Mesothelial cell of epicardium (in vitro differentiated cells): ENCODE measurements at regions not wholly inside any gene's neighbourhood (a gene's known extent, or its start where the extent isn't known, plus 50 kb on each side); places are given as distances from the start of the nearest gene placed in this dataset.

Experiments used
- DNase-seq, 2 experiments: peaks; one replicate each; pipeline ENCODE4 v3.0.0; 2021; ENCODE audit warnings: low spot score in 2 of 2; ENCODE audit not compliant: unreplicated experiment in 2 of 2
- H3K27ac Mint-ChIP-seq: 2 replicates; pipeline ENCODE4 v1.8.0; 2021; ENCODE audit warnings: mixed read lengths
- H3K27me3 Mint-ChIP-seq: 2 replicates; pipeline ENCODE4 v1.8.0; 2021; ENCODE audit warnings: low read depth, mixed read lengths
- H3K36me3 Mint-ChIP-seq: 2 replicates; pipeline ENCODE4 v1.8.0; 2021; ENCODE audit warnings: mixed read lengths
- H3K4me1 Mint-ChIP-seq: 2 replicates; pipeline ENCODE4 v1.8.0; 2021; ENCODE audit warnings: mixed read lengths
- H3K4me3 Mint-ChIP-seq: 2 replicates; pipeline ENCODE4 v1.8.0; 2021; ENCODE audit warnings: mild to moderate bottlenecking, moderate library complexity, mixed read lengths
- H3K9me3 Mint-ChIP-seq: 2 replicates; pipeline ENCODE4 v1.8.0; 2021; ENCODE audit warnings: mixed read lengths
- TF ChIP-seq, protein P1 (sequence below): fragments of 200-600 bp; sonication (generic); IDR thresholded peaks from one replicate; pipeline ENCODE4 v1.5.0; 2021; ENCODE audit warnings: antibody characterized with exemption; ENCODE audit not compliant: unreplicated experiment

DNA sequence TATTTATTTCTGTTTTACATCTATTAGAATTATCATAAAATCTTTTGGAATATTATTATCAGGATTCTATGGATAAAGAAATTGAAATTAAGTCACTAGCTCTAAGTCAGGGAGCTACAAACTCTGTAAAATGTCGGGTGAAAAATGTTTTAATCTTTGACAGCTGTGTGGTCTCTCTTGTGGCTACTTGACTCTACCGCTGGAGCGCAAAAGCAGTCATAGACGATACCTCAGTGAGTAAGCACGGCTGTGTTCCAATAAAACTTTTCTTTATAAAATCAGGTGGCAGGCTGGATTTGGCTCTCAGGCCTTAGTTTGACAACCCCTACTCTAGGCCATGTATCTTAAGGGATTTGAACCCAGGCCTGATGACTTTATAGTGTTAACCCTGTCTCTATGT lies 88.5 kb upstream of the PFN2 start:
- Mint-ChIP-seq H3K27me3 (peaks cover 7% of the 10 kb centered on the region), H3K9me3 (no peaks in the 10 kb centered on the region), H3K27ac (no peak overlapping the region), H3K36me3 (no peaks in the 10 kb centered on the region), H3K4me3 (no peak overlapping the region), H3K4me1 (peaks cover 15% of the 10 kb centered on the region)
- DNase-seq, result no peak
- TF ChIP-seq, protein P1, sequence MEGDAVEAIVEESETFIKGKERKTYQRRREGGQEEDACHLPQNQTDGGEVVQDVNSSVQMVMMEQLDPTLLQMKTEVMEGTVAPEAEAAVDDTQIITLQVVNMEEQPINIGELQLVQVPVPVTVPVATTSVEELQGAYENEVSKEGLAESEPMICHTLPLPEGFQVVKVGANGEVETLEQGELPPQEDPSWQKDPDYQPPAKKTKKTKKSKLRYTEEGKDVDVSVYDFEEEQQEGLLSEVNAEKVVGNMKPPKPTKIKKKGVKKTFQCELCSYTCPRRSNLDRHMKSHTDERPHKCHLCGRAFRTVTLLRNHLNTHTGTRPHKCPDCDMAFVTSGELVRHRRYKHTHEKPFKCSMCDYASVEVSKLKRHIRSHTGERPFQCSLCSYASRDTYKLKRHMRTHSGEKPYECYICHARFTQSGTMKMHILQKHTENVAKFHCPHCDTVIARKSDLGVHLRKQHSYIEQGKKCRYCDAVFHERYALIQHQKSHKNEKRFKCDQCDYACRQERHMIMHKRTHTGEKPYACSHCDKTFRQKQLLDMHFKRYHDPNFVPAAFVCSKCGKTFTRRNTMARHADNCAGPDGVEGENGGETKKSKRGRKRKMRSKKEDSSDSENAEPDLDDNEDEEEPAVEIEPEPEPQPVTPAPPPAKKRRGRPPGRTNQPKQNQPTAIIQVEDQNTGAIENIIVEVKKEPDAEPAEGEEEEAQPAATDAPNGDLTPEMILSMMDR, result no peak

DNA sequence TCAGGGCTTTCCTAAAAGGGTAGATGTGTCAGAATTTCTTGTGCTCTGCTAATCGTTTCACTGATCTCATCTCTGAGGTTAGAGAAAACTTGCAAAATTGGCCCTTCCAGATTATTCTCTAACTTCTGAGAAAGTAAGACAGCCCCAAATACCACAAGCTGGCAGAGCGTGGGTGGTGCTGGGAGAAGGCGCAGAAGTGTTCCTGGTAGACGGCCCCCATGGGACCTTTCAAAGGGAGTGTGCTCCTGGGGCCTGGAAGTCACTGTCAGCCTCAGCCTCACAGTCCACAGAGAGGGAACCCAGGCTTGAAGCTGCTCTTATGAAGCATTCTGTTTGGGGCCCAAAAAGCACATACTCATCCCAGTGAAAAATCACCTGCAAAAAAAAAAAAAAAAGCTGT lies 86.5 kb upstream of the PFN2 start:
- TF ChIP-seq, protein P1, result no peak
- peaks cover 7% of the 10 kb centered on the region for H3K27me3 Mint-ChIP-seq
- H3K9me3 Mint-ChIP-seq, result no peaks in the 10 kb centered on the region
- no peaks in the 10 kb centered on the region for H3K36me3 Mint-ChIP-seq
- no peak overlapping the region for H3K4me3 Mint-ChIP-seq
- H3K27ac Mint-ChIP-seq, result no peak overlapping the region
- no peak for DNase-seq
- peaks cover 9% of the 10 kb centered on the region for H3K4me1 Mint-ChIP-seq

- Mint-ChIP-seq H3K27me3 (peaks cover 7% of the 10 kb centered on the region), H3K9me3 (no peaks in the 10 kb centered on the region), H3K27ac (no peak overlapping the region), H3K4me3 (no peak overlapping the region), H3K36me3 (no peaks in the 10 kb centered on the region), H3K4me1 (peaks cover 4% of the 10 kb centered on the region)
- TF ChIP-seq, protein P1, result no peak
- DNase-seq, result no peak
These were observed 84.6 kb upstream of the PFN2 start for GRCh38 chr3:150055332-150055731.

DNA sequence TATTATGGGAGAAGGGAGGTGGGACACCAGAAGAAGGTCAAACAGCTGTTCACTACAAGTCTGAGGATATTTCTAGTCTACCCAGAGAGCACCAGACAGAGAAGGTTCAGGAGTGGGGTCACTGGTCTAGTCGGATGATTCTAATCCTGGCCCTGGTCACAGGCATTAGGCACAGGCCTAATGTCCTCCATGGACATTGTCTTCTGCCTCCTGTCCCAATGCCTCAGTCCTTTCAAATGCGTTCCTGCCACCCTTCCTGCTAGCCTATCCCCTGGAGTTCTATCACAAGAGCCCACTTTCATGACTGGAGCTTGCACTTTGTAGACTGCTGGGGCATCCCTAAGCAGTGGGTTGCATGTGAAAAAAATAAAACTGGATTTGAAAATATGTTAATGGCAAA lies 83.9 kb upstream of the PFN2 start:
- TF ChIP-seq, protein P1, result no peak
- H3K27ac Mint-ChIP-seq, result no peak overlapping the region
- no peaks in the 10 kb centered on the region for H3K36me3 Mint-ChIP-seq
- DNase-seq, result no peak
- H3K4me1 Mint-ChIP-seq, result peaks cover 4% of the 10 kb centered on the region
- H3K9me3 Mint-ChIP-seq, result no peaks in the 10 kb centered on the region
- H3K4me3 Mint-ChIP-seq, result no peak overlapping the region
- peaks cover 7% of the 10 kb centered on the region for H3K27me3 Mint-ChIP-seq

DNA sequence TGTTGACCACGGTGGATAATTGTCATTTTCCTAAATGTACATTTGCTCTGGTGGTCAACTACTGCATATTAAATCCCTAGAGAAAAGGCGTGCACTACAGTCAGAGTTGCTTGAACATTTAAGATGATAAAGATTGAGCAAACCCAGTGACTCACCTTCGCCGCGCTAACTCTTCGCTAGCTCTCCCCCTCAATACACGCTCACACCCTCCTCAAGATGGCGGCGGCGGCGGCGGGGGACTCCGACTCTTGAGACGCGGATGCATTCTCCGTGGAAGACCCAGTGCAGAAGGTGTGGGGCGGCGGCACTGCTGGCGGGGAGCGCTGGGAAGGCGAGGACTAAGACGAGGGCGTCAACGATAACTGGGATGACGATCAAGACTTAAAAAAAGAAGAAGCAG lies 79.8 kb upstream of the PFN2 start:
- Mint-ChIP-seq H3K27ac (no peak overlapping the region), H3K36me3 (no peaks in the 10 kb centered on the region), H3K4me3 (no peak overlapping the region), H3K9me3 (peaks cover under 1% of the 10 kb centered on the region), H3K27me3 (peaks cover 5% of the 10 kb centered on the region), H3K4me1 (no peaks in the 10 kb centered on the region)
- TF ChIP-seq, protein P1, result no peak
- no peak for DNase-seq

DNA sequence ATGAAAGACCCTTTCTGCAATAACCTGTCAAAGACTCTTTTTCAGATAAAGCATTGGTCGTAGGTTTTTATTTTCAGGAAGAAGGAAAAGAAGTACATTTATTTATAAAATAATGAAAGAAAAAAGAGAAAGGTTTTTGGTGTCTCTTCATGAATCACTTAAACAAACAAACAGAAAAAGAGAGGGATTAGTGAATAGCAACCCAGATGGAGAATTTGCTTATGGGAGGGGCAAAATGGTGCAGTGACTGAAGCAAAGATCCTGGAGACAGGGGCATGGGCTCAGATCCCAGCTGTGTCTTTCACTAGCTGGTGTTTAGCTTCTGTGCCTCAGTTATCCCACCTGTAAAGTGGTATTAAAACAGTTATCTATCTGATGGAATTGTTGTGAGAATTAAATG lies 78.6 kb upstream of the PFN2 start:
- no peaks in the 10 kb centered on the region for H3K4me1 Mint-ChIP-seq
- TF ChIP-seq, protein P1, result no peak
- peaks cover 12% of the 10 kb centered on the region for H3K9me3 Mint-ChIP-seq
- no peak overlapping the region for H3K27ac Mint-ChIP-seq
- DNase-seq, result no peak
- no peak overlapping the region for H3K4me3 Mint-ChIP-seq
- peaks cover 1% of the 10 kb centered on the region for H3K36me3 Mint-ChIP-seq
- H3K27me3 Mint-ChIP-seq, result no peaks in the 10 kb centered on the region
